Peyer's patch (tissue), 4 donors: ENCODE measurements at regions not wholly inside any gene's neighbourhood (a gene's known extent, or its start where the extent isn't known, plus 50 kb on each side); places are given as distances from the start of the nearest gene placed in this dataset.

Experiments used
- CTCF ChIP-seq, 6 experiments: fragments of 450-650 bp in 4 of 6; fragments of 200-600 bp in 2 of 6; sonication (generic) in 1 of 6; IDR thresholded peaks; one replicate each; pipeline ENCODE4 v1.5.1; 2017 to 2019; ENCODE audit warnings: antibody characterized with exemption in 6 of 6, mild to moderate bottlenecking in 3 of 6, moderate library complexity in 1 of 6
- POLR2A ChIP-seq, 2 donors: fragments of 450-650 bp; IDR thresholded peaks; one replicate each; pipeline ENCODE4 v1.5.1; 2017; ENCODE audit warnings: antibody characterized with exemption in 2 of 2, mild to moderate bottlenecking in 2 of 2, moderate library complexity in 2 of 2

DNA sequence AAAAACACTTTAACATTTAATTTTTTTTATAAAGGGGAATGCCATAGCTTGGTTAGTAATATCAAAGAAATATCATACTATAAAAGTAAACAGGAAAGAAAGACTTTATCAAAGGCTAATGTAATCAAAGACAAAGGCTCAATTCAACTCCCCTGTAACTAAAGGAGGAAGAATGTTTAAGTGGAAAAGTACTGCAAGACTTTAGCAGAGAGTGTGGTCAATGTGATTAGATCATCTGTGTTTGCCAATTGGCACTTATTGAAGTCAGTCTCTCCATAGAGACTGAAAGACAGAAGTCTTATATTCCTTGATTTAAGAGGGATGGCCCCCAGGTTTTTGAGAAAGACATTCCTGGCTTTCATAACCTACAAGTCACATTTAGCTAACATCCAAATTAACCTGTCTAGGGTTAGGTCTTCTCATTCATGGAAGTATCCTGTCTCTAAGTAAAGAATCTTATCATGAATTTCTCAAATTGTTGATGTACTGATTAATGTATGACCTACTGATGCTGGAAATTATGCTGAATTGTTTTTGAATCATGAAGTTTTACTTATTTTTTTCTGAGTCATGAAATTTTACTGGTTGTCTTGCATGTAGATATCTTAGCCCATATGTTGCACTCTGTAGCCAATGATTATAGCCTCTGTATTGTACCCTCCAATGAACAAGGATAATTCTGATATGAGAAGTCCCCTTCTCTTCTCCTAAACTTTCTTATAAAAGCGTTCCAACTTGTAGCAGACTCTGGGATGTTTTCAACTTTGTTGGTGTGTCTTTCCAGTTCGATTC is 65.4 kb downstream of the ATXN7L3B start:
- TF ChIP-seq CTCF (IDR thresholded peaks at IDR 0.05) = no peak
- TF ChIP-seq POLR2A (IDR thresholded peaks at IDR 0.05) = no peak
